A549 (cell line): ENCODE measurements at regions not wholly inside any gene's neighbourhood (a gene's known extent, or its start where the extent isn't known, plus 50 kb on each side); places are given as distances from the start of the nearest gene placed in this dataset.

Experiments
- POLR2A ChIP-seq: IDR thresholded peaks from 2 replicates; pipeline ENCODE4 v1.6.1; 2012; ENCODE audit warnings: mild to moderate bottlenecking, low read length
- RFX5 ChIP-seq: fragments of 450-650 bp; IDR thresholded peaks from 2 replicates; pipeline ENCODE4 v1.7.1; 2014; ENCODE audit warnings: antibody characterized with exemption, mild to moderate bottlenecking, moderate library complexity
- TP53 ChIP-seq: fragments of 250-450 bp; sonication (Bioruptor Pico); IDR thresholded peaks from 2 replicates; pipeline ENCODE4 v1.5.0; 2021; ENCODE audit warnings: mild to moderate bottlenecking, moderate library complexity
- TF ChIP-seq, protein P1 (sequence below): fragments of >200 bp; sonication (Bioruptor Twin); formaldehyde crosslinking; IDR thresholded peaks from 3 replicates; pipeline ENCODE4 v1.5.1; 2016

DNA sequence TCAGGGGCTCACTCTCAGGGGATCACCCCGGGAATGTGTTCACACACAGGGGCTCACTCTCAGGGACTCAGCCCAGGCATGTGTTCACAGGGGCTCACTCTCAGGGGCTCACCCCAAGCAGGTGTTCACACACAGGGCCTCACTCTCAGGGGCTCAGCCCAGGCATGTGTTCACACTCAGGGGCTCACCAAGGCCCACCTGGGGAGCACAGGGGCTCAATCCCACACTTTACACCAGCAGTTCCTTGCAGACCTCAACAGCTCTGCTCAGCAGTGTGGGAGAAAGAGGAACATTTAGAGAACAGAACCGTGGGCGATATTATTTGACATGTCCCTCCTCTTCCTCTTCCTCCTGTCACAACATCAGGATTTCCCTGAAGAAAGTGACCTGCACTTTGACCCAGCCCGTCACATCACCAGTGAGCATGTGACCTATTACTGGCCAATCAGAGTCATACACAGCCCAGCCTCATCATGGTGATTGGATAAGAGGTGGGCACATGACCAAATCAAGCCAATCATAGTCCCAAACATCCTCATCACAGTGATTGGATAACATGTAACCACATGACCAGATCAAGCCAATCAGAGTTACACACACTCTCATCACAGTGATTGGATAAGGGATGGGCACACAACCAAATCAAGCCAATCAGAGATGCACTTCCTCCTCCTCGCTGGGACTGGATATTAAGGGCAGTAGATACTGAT is 359.4 kb upstream of the SFSWAP start:
- TF ChIP-seq, protein P1, sequence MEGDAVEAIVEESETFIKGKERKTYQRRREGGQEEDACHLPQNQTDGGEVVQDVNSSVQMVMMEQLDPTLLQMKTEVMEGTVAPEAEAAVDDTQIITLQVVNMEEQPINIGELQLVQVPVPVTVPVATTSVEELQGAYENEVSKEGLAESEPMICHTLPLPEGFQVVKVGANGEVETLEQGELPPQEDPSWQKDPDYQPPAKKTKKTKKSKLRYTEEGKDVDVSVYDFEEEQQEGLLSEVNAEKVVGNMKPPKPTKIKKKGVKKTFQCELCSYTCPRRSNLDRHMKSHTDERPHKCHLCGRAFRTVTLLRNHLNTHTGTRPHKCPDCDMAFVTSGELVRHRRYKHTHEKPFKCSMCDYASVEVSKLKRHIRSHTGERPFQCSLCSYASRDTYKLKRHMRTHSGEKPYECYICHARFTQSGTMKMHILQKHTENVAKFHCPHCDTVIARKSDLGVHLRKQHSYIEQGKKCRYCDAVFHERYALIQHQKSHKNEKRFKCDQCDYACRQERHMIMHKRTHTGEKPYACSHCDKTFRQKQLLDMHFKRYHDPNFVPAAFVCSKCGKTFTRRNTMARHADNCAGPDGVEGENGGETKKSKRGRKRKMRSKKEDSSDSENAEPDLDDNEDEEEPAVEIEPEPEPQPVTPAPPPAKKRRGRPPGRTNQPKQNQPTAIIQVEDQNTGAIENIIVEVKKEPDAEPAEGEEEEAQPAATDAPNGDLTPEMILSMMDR = no peak
- no peak for TF ChIP-seq POLR2A
- TF ChIP-seq RFX5 = no peak
- TF ChIP-seq TP53 (CRISPR knock-in tag) = no peak
